ENCODE measurements at regions not wholly inside any gene's neighbourhood (a gene's known extent, or its start where the extent isn't known, plus 50 kb on each side); places are given as distances from the start of the nearest gene placed in this dataset.

DNA sequence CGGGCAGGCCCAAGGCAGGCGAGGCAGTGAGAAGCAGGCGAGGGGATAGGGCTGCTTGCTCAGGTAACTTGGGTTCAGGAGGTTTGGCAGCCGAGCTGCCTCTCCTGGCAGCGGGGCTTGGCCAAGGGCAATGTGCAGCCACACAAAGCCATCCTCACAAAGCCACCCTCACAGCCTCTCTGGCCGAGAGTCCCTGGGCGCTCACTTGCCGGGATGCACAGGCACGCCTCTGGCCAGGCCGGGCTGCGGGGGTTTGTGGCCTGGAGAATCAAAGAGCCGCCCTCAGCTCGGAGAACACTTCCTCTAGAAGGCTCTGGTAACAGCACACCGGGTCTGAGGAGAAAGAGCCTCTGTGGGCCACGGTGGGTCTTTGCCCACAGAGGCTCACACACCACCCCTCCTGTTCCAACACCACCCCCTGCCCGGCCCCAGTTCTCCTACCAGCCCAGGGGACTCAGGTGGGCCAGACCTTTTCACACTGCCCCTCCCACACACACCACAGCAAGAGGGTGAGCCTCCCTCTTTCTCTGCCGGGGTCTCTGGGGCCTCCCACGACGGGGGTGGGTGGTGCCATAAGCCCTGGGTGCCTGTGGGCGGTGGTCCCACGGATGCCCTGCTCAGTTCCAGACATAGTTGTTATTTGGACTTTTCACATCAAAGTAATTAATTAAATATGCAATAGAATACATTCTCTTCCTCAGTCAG is 186.9 kb downstream of the ZFP36L2 start (continued):
- TF ChIP-seq, protein P1, sequence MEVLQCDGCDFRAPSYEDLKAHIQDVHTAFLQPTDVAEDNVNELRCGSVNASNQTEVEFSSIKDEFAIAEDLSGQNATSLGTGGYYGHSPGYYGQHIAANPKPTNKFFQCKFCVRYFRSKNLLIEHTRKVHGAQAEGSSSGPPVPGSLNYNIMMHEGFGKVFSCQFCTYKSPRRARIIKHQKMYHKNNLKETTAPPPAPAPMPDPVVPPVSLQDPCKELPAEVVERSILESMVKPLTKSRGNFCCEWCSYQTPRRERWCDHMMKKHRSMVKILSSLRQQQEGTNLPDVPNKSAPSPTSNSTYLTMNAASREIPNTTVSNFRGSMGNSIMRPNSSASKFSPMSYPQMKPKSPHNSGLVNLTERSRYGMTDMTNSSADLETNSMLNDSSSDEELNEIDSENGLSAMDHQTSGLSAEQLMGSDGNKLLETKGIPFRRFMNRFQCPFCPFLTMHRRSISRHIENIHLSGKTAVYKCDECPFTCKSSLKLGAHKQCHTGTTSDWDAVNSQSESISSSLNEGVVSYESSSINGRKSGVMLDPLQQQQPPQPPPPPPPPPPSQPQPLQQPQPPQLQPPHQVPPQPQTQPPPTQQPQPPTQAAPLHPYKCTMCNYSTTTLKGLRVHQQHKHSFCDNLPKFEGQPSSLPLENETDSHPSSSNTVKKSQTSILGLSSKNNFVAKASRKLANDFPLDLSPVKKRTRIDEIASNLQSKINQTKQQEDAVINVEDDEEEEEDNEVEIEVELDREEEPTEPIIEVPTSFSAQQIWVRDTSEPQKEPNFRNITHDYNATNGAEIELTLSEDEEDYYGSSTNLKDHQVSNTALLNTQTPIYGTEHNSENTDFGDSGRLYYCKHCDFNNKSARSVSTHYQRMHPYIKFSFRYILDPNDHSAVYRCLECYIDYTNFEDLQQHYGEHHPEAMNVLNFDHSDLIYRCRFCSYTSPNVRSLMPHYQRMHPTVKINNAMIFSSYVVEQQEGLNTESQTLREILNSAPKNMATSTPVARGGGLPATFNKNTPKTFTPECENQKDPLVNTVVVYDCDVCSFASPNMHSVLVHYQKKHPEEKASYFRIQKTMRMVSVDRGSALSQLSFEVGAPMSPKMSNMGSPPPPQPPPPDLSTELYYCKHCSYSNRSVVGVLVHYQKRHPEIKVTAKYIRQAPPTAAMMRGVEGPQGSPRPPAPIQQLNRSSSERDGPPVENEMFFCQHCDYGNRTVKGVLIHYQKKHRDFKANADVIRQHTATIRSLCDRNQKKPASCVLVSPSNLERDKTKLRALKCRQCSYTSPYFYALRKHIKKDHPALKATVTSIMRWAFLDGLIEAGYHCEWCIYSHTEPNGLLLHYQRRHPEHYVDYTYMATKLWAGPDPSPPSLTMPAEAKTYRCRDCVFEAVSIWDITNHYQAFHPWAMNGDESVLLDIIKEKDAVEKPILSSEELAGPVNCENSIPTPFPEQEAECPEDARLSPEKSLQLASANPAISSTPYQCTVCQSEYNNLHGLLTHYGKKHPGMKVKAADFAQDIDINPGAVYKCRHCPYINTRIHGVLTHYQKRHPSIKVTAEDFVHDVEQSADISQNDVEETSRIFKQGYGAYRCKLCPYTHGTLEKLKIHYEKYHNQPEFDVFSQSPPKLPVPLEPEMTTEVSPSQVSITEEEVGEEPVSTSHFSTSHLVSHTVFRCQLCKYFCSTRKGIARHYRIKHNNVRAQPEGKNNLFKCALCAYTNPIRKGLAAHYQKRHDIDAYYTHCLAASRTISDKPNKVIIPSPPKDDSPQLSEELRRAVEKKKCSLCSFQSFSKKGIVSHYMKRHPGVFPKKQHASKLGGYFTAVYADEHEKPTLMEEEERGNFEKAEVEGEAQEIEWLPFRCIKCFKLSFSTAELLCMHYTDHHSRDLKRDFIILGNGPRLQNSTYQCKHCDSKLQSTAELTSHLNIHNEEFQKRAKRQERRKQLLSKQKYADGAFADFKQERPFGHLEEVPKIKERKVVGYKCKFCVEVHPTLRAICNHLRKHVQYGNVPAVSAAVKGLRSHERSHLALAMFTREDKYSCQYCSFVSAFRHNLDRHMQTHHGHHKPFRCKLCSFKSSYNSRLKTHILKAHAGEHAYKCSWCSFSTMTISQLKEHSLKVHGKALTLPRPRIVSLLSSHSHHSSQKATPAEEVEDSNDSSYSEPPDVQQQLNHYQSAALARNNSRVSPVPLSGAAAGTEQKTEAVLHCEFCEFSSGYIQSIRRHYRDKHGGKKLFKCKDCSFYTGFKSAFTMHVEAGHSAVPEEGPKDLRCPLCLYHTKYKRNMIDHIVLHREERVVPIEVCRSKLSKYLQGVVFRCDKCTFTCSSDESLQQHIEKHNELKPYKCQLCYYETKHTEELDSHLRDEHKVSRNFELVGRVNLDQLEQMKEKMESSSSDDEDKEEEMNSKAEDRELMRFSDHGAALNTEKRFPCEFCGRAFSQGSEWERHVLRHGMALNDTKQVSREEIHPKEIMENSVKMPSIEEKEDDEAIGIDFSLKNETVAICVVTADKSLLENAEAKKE (CRISPR knock-in tag; IDR thresholded peaks at IDR 0.05) = no peak
- TF ChIP-seq POLR2AphosphoS5 (IDR thresholded peaks at IDR 0.05; ENCODE audit: low read depth) (no peak), EZH2phosphoT487 (IDR thresholded peaks at IDR 0.05; ENCODE audit: unreplicated experiment) (no peak), EZH2 (IDR thresholded peaks at IDR 0.05; ENCODE audit: low read depth, unreplicated experiment) (no peak), ZNF114 (CRISPR knock-in tag; IDR thresholded peaks at IDR 0.05) (no peak)

DNA sequence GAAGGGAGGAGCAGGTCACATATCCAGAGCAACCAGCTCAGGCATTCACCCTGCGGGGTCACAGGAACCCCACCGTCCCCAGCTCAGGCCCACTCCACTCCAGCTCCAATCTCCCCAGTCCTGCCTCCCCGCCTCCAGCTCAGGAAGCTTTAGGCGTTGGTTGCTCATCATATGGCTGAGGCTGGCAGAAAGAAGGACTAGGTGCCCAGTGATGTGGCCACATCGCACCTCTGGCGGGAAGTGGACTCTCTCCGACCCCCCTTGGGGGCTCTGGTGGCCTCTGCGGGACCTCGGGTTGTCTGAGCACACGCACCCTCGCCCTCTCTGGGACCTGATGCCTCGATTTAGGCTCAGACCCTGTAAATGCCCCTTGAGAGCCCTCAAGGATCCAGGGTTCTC is 187.7 kb downstream of the ZFP36L2 start:
- H2AFZ ChIP-seq = no peak overlapping the region
- Mint-ChIP-seq H3K27ac (no peak overlapping the region), H3K4me3 (no peak overlapping the region), H3K4me1 (peaks cover 19% of the 10 kb centered on the region), H3K27me3 (ENCODE audit: insufficient read depth, low read depth, poor library complexity) (peaks cover 14% of the 10 kb centered on the region), H3K9me3 (no peaks in the 10 kb centered on the region; the same call in 2 of the 3 replicates), H3K36me3 (ENCODE audit: low read depth) (no peaks in the 10 kb centered on the region; the same call in 2 of the 3 replicates)
- H3K36me3 ChIP-seq (ENCODE audit: insufficient read depth) = no peaks in the 10 kb centered on the region
- H3K4me1 ChIP-seq (ENCODE audit: insufficient read depth) = 0 out of 2 replicates have a peak, but pooled peaks cover 9% of the 10 kb centered on the region
- no peaks in the 10 kb centered on the region for H3F3A ChIP-seq (replicated peaks; ENCODE audit: low read depth)
- no peak overlapping the region for H3K4me3 ChIP-seq
- H3K9me2 ChIP-seq (ENCODE audit: insufficient read depth) = no peaks in the 10 kb centered on the region
- no peak for DNase-seq (ENCODE audit: low spot score)
- ATAC-seq = no peak
- no peaks in the 10 kb centered on the region for H4K20me1 ChIP-seq (replicated peaks; ENCODE audit: insufficient read depth)
- H3K27ac ChIP-seq (ENCODE audit: low read depth) = no peak overlapping the region
- H3K79me2 ChIP-seq (replicated peaks; ENCODE audit: insufficient read depth) = no peaks in the 10 kb centered on the region
- H3K4me2 ChIP-seq = no peak overlapping the region
- no peaks in the 10 kb centered on the region for H3K27me3 ChIP-seq (ENCODE audit: insufficient read depth)
- TF ChIP-seq ZNF331 (CRISPR knock-in tag; IDR thresholded peaks at IDR 0.05; ENCODE audit: low read depth) (no peak), JUNB (IDR thresholded peaks at IDR 0.05; ENCODE audit: unreplicated experiment) (no peak), NANOG (IDR thresholded peaks at IDR 0.05; ENCODE audit: borderline replicate concordance) (no peak), CREB1 (CRISPR knock-in tag; IDR thresholded peaks at IDR 0.05; ENCODE audit: low read depth) (no peak)
- TF ChIP-seq, protein P2, sequence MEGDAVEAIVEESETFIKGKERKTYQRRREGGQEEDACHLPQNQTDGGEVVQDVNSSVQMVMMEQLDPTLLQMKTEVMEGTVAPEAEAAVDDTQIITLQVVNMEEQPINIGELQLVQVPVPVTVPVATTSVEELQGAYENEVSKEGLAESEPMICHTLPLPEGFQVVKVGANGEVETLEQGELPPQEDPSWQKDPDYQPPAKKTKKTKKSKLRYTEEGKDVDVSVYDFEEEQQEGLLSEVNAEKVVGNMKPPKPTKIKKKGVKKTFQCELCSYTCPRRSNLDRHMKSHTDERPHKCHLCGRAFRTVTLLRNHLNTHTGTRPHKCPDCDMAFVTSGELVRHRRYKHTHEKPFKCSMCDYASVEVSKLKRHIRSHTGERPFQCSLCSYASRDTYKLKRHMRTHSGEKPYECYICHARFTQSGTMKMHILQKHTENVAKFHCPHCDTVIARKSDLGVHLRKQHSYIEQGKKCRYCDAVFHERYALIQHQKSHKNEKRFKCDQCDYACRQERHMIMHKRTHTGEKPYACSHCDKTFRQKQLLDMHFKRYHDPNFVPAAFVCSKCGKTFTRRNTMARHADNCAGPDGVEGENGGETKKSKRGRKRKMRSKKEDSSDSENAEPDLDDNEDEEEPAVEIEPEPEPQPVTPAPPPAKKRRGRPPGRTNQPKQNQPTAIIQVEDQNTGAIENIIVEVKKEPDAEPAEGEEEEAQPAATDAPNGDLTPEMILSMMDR (conservative IDR thresholded peaks at IDR 0.05; ENCODE audit: low read depth in 2 of 2) = no peak
- TF ChIP-seq, protein P3, sequence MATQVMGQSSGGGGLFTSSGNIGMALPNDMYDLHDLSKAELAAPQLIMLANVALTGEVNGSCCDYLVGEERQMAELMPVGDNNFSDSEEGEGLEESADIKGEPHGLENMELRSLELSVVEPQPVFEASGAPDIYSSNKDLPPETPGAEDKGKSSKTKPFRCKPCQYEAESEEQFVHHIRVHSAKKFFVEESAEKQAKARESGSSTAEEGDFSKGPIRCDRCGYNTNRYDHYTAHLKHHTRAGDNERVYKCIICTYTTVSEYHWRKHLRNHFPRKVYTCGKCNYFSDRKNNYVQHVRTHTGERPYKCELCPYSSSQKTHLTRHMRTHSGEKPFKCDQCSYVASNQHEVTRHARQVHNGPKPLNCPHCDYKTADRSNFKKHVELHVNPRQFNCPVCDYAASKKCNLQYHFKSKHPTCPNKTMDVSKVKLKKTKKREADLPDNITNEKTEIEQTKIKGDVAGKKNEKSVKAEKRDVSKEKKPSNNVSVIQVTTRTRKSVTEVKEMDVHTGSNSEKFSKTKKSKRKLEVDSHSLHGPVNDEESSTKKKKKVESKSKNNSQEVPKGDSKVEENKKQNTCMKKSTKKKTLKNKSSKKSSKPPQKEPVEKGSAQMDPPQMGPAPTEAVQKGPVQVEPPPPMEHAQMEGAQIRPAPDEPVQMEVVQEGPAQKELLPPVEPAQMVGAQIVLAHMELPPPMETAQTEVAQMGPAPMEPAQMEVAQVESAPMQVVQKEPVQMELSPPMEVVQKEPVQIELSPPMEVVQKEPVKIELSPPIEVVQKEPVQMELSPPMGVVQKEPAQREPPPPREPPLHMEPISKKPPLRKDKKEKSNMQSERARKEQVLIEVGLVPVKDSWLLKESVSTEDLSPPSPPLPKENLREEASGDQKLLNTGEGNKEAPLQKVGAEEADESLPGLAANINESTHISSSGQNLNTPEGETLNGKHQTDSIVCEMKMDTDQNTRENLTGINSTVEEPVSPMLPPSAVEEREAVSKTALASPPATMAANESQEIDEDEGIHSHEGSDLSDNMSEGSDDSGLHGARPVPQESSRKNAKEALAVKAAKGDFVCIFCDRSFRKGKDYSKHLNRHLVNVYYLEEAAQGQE (IDR thresholded peaks at IDR 0.05; ENCODE audit: unreplicated experiment) = no peak

Measured in GM23338 (cell line).